SK-N-SH (cell line): ENCODE measurements at regions not wholly inside any gene's neighbourhood (a gene's known extent, or its start where the extent isn't known, plus 50 kb on each side); places are given as distances from the start of the nearest gene placed in this dataset.

ENCODE experiments used
- CTCF ChIP-seq: fragments of 200-600 bp; sonication (generic); IDR thresholded peaks from 2 replicates; pipeline ENCODE4 v1.6.1; 2017; ENCODE audit warnings: antibody characterized with exemption, mild to moderate bottlenecking, moderate library complexity
- EZH2phosphoT487 ChIP-seq: fragments of 200-600 bp; sonication (generic); IDR thresholded peaks from 2 replicates; pipeline ENCODE4 v1.6.1; 2017; ENCODE audit warnings: low read depth, mixed run types, mild to moderate bottlenecking, antibody characterized with exemption, moderate library complexity, borderline replicate concordance
- GABPA ChIP-seq: IDR thresholded peaks from 2 replicates; pipeline ENCODE4 v1.4.0; 2012; ENCODE audit warnings: low read depth, mild to moderate bottlenecking
- NRF1 ChIP-seq: IDR thresholded peaks from 2 replicates; pipeline ENCODE4 v1.6.1; 2012; ENCODE audit warnings: low read depth, mild to moderate bottlenecking, low read length
- POLR2AphosphoS5 ChIP-seq: IDR thresholded peaks from 2 replicates; pipeline ENCODE4 v1.6.1; 2012; ENCODE audit warnings: low read depth, low read length
- RCOR1 ChIP-seq: fragments of 150-350 bp; IDR thresholded peaks from 2 replicates; pipeline ENCODE4 v1.6.1; 2017; ENCODE audit warnings: antibody characterized with exemption, low read length
- SIN3A ChIP-seq: IDR thresholded peaks from 2 replicates; pipeline ENCODE4 v1.6.1; 2012; ENCODE audit warnings: low read depth, mild to moderate bottlenecking, low read length, moderate library complexity, borderline replicate concordance
- TAF1 ChIP-seq: IDR thresholded peaks from 2 replicates; pipeline ENCODE4 v1.6.1; 2012; ENCODE audit warnings: low read depth, mild to moderate bottlenecking, low read length, moderate library complexity, borderline replicate concordance
- TEAD4 ChIP-seq: IDR thresholded peaks from 2 replicates; pipeline ENCODE4 v1.4.0; 2012; ENCODE audit warnings: mild to moderate bottlenecking, borderline replicate concordance; ENCODE audit not compliant: insufficient read depth
- USF2 ChIP-seq: fragments of 150-350 bp; IDR thresholded peaks from 2 replicates; pipeline ENCODE4 v1.6.1; 2017; ENCODE audit warnings: antibody characterized with exemption, low read length, low read depth, borderline replicate concordance

- TF ChIP-seq SIN3A (no peak), TAF1 (no peak), GABPA (no peak), USF2 (no peak), TEAD4 (no peak), CTCF (no peak), EZH2phosphoT487 (no peak), RCOR1 (no peak), POLR2AphosphoS5 (no peak), NRF1 (no peak)
These were observed 88.8 kb upstream of the NYAP2 start for GRCh38 chr2:225310745-225311144.
